HG03442 (cell line): ENCODE measurements at regions not wholly inside any gene's neighbourhood (a gene's known extent, or its start where the extent isn't known, plus 50 kb on each side); places are given as distances from the start of the nearest gene placed in this dataset.

Experiments
- ATAC-seq: cut with Tn5 transposase; IDR thresholded peaks from one replicate; pipeline ENCODE4 v1.9.1; 2021; ENCODE audit warnings: mild to moderate bottlenecking, moderate library complexity; ENCODE audit not compliant: unreplicated experiment

GRCh38 chr9:106683454-106683853 is 179.5 kb upstream of the ZNF462 start:
- ATAC-seq, result no peak

GRCh38 chr9:106684940-106685695 is 177.8 kb upstream of the ZNF462 start:
- ATAC-seq, result no peak

- no peak for ATAC-seq
Observed at GRCh38 chr9:106689089-106689488, 173.9 kb upstream of the ZNF462 start.

DNA sequence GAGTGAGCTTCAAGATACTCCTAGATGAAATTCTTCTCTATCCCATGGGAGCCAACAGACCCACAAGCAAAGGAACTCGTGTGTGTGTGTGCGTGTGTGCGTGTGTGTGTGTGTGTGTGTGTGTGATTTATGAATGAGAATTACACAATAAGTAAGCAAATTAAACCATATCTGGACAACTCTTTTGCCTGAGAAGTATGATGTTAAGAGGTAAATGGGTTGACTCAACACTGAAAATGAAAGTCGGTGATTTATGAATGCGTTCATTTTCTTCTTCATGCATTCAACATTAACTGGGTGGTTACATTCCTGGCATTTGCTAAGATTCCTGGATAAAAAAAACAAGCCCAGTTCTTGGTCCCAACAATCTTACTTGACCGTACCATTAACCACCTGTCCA is 171.3 kb upstream of the ZNF462 start:
- ATAC-seq, result no peak

DNA sequence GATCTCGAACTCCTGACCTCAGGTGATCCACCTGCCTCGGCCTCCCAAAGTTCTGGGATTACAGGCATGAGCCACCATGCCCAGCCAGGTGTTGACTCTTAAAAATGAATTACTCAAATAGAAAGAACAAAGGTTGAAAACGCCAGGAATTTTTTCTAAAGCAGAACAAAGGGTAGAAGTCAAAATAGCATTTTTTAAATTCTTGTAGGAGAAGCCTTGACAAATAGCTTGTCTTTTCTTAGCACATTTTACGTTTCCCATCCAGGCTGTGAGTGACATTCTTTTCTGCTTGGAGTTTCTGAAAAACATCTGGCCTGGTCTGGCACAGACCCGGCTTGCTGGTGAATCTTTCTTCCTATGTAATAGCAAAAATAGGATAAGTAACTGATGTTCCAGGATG is 169.4 kb upstream of the ZNF462 start:
- no peak for ATAC-seq

DNA sequence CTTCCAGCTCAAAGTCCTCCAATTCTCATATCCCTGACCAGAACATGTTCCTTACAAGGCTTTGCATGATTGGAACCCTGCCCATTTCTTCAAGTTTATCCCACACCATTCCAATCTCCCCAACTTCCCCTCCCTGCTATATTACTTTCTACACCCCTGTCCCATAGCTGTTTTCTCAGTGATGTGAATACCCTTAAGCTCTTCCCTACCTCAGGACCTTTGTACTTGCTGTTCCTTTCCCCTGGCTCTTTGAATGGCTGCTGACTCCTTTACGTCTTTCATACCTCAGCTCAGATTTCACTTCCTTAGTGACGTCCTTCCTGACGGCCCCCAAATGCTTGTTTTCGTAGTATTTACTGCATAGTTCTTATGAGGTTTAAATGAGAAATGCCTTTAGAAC is 166.2 kb upstream of the ZNF462 start:
- no peak for ATAC-seq

DNA sequence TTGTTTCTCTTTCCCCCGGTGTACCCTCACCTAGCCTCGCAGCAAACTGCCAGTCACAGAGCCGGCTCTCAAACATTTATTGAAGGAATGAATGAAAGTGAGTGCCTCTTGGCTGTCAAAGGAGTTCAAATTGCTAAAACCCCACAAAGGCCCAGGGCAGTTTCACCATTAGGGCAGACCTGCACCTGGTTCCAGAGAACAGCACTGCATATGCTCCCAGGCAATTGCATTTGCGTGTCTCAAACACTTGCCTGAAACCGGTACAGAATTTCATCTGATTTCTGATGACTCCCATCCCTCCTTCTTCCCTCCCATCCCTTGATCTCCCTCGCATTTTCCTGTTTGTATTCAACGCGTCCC is 165.6 kb upstream of the ZNF462 start:
- ATAC-seq, result no peak

- no peak for ATAC-seq
Observed at GRCh38 chr9:106697750-106698502, 165.0 kb upstream of the ZNF462 start.

- no peak for ATAC-seq
Observed at GRCh38 chr9:106700676-106701075, 162.3 kb upstream of the ZNF462 start.

- ATAC-seq, result no peak
Observed at GRCh38 chr9:106701611-106702010, 161.4 kb upstream of the ZNF462 start.

GRCh38 chr9:106704056-106704615 is 158.8 kb upstream of the ZNF462 start:
- no peak for ATAC-seq

GRCh38 chr9:106707291-106707690 is 155.7 kb upstream of the ZNF462 start:
- ATAC-seq, result no peak

DNA sequence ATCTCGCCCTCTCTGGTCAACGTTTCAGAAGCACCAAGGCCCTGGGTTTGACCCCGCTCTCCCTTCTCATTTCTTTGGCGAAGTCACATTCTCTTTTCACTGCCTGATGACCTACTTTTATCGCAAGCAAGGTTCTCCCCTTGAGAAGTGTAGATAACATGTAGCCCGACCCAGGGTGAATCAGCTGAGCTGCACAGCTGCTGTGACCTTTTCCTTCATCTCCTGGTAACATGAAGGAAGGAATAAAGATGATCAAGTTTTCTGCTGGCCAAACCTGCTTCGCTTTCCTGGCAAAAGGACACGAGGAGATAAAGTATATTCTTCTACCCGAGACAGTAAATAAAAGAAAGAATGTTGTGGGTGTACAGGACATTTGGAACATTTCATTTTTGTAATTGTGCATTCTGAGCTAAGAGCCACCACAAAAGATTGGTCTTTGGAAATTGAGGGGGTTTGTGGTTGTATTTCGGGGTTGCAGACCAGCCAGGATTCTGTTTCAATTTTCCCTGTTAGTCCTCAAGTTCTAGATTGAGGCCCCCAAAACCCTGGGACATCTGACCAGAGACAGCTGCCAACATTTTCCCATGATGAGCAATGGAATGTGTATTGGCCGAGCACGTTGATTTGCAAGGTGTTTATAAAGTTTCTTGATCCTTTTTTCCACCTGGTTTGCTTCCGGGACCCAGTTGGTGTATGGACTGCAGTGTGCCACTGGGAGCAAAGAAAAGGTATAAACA is 155.1 kb upstream of the ZNF462 start:
- ATAC-seq, result no peak

DNA sequence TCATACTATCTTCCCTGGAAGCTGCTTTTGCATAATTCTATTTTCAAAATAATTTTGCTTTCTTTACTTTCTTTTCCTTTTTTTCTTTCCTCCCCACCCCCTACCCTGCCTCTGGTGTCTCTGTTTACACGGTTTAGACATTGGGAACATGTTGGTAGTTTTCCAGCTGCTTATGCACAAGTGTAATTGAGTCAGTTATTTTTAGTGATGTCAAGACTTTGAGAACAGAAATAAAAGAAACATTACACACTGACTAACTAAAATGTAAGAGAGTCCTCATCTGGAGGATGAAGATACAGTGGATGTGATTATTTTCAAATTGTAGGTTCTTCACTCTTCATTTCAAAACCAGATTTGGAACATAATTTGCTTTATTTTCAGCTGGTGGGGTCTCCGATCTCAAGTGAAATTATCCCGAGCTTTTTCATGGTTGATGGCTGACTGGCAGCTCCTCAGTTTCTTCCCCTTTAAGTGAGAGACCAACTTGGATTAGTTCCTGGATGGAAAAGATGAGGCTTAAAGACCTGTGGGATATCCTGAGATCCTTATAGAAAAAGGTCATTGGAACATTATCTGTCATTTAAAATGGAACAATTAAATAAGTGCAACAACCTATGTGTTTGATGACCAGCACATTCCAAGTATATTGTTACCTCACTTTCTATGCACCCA is 154.4 kb upstream of the ZNF462 start:
- ATAC-seq, result no peak

DNA sequence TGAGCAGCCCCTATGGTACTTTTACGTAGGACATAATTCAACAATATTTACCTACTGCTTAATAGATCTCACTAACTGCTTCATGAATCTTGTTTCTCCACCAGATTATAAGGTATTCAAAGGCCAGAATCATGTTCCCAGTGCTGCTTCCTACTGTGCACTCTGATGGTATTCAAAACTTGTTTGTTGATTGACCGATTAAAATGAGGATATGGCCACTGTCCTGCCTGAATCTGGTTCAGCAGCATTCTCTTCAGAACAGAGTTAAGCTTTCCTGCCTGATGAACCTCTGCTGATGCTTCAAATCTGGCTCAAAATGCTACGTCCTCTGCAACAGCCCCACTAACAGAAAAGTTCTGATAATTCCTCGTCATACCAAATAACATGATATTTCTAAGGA is 150.7 kb upstream of the ZNF462 start:
- ATAC-seq, result no peak

GRCh38 chr9:106713206-106713605 is 149.8 kb upstream of the ZNF462 start:
- ATAC-seq, result no peak

GRCh38 chr9:106716820-106717219 is 146.1 kb upstream of the ZNF462 start:
- ATAC-seq, result no peak

DNA sequence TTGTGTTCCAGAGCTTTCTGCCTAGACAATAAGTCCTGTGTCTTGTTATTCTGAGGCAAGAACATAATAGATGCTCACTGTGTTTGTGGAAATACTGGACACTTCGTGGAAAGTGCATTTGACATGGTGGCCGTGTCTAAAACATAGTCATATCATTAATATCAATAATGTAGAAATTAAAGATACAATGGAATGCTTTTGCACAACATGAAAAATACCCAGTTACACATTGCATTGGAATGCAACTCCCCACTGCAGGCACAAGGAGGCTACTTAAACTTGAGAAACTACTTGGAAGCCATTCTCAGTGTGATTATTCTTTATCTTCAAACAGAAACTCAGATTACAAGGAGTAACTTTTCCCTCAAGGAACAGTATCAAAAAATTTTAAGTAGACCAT is 145.3 kb upstream of the ZNF462 start:
- no peak for ATAC-seq

DNA sequence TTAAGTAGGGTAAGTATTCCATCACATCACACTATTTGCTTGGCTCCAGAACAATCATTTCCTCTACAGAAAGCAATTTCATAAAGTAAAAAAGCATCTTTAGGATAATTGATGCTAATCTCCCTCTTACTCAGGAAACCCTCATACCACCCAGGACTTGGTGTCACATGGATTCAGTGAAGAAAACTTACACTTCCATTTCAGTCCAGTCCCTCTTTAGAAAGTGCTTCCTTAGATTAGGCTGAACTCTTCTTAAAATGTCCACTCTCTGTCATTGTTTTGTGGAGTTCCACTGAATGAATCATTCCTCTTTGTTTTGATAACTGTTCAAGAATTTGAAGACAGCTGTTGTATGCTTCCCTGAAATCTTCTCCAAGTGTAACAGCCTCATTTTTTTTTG is 144.0 kb upstream of the ZNF462 start:
- no peak for ATAC-seq

GRCh38 chr9:106722051-106722753 is 140.8 kb upstream of the ZNF462 start:
- ATAC-seq, result no peak
